Liver (tissue), 8 donors: ENCODE measurements at regions not wholly inside any gene's neighbourhood (a gene's known extent, or its start where the extent isn't known, plus 50 kb on each side); places are given as distances from the start of the nearest gene placed in this dataset.

Experiments
- DNase-seq: peaks from one replicate; pipeline ENCODE4 v3.0.0-alpha.2; 2017; ENCODE audit warnings: low spot score
- H3K27ac ChIP-seq, 2 donors: one replicate each; pipeline ENCODE4 v1.7.0; 2013; ENCODE audit warnings: inconsistent platforms in 2 of 2, low read length in 2 of 2, control low read depth in 1 of 2, low read depth in 1 of 2, mild to moderate bottlenecking in 1 of 2
- H3K27me3 ChIP-seq, 4 donors: one replicate each; pipeline versions ENCODE4 v1.6.1 to v1.7.0; 2013; ENCODE audit warnings: low read length in 3 of 4, inconsistent platforms in 1 of 4, mild to moderate bottlenecking in 1 of 4, moderate library complexity in 1 of 4; ENCODE audit not compliant: control insufficient read depth in 4 of 4, insufficient read depth in 4 of 4
- H3K36me3 ChIP-seq, 4 donors: one replicate each; pipeline versions ENCODE4 v1.6.1 to v1.7.0; 2013; ENCODE audit warnings: low read length in 3 of 4, mild to moderate bottlenecking in 3 of 4, low read depth in 1 of 4, moderate library complexity in 1 of 4; ENCODE audit not compliant: control insufficient read depth in 4 of 4, insufficient read depth in 3 of 4
- H3K4me1 ChIP-seq, 4 donors: one replicate each; pipeline versions ENCODE4 v1.6.1 to v1.7.0; 2013; ENCODE audit warnings: low read length in 3 of 4, mild to moderate bottlenecking in 3 of 4, moderate library complexity in 1 of 4; ENCODE audit not compliant: control insufficient read depth in 4 of 4, insufficient read depth in 4 of 4
- H3K4me3 ChIP-seq, 3 donors: one replicate each; pipeline versions ENCODE4 v1.6.1 to v1.7.0; 2013; ENCODE audit warnings: low read length in 3 of 3, control low read depth in 1 of 3, low read depth in 1 of 3, mild to moderate bottlenecking in 1 of 3
- H3K9ac ChIP-seq, 2 donors: one replicate each; pipeline ENCODE4 v1.7.0; 2013; ENCODE audit warnings: low read length in 2 of 2, mild to moderate bottlenecking in 2 of 2, moderate library complexity in 2 of 2, control low read depth in 1 of 2, low read depth in 1 of 2
- H3K9me3 ChIP-seq, 4 donors: one replicate each; pipeline versions ENCODE4 v1.6.1 to v1.7.0; 2013; ENCODE audit warnings: low read length in 3 of 4; ENCODE audit not compliant: control insufficient read depth in 4 of 4
- ATF3 ChIP-seq: IDR thresholded peaks from 2 replicates; pipeline ENCODE4 v1.6.1; 2016; ENCODE audit warnings: antibody characterized with exemption
- CTCF ChIP-seq: fragments of 150-350 bp; IDR thresholded peaks from 2 replicates; pipeline ENCODE4 v1.5.1; 2017; ENCODE audit warnings: improper control_type of control experiment, low read depth, low read length; ENCODE audit not compliant: missing input control
- EGR1 ChIP-seq, 2 donors: IDR thresholded peaks; 2 replicates each; pipeline ENCODE4 v1.6.1; 2016 to 2018; ENCODE audit warnings: antibody characterized with exemption in 2 of 2, low read depth in 2 of 2
- FOXA1 ChIP-seq: IDR thresholded peaks from 2 replicates; pipeline ENCODE4 v1.6.1; 2016; ENCODE audit warnings: antibody characterized with exemption
- GABPA ChIP-seq, 2 donors: IDR thresholded peaks in 1 of 2; conservative IDR thresholded peaks in 1 of 2; 2 replicates each; pipeline ENCODE4 v1.6.1; 2016; ENCODE audit warnings: antibody characterized with exemption in 2 of 2, mild to moderate bottlenecking in 1 of 2, moderate library complexity in 1 of 2
- NR2F2 ChIP-seq: IDR thresholded peaks from 2 replicates; pipeline ENCODE4 v1.6.1; 2016; ENCODE audit warnings: antibody characterized with exemption
- RAD21 ChIP-seq, 2 donors: IDR thresholded peaks; 2 replicates each; pipeline ENCODE4 v1.6.1; 2016; ENCODE audit warnings: antibody characterized with exemption in 2 of 2, mild to moderate bottlenecking in 2 of 2
- REST ChIP-seq: IDR thresholded peaks from 2 replicates; pipeline ENCODE4 v1.6.1; 2016; ENCODE audit warnings: antibody characterized with exemption, mild to moderate bottlenecking
- TAF1 ChIP-seq: conservative IDR thresholded peaks from 2 replicates; pipeline ENCODE4 v1.6.1; 2016; ENCODE audit warnings: antibody characterized with exemption, mild to moderate bottlenecking
- ZBTB33 ChIP-seq: IDR thresholded peaks from 2 replicates; pipeline ENCODE4 v1.6.1; 2016; ENCODE audit warnings: antibody characterized with exemption
- WGBS: extraction: QIAGEN DNeasy Blood & Tissue Kit; methylation state at CpG from one replicate; pipeline ENCODE4 v1.1.7; 2013; 5-methylcytosine and 5-hydroxymethylcytosine counted together
- donor health status: healthy.
- donor health status: healthy.
- donor health status: healthy.
- donor health status: healthy.
- donor health status: healthy.

DNA sequence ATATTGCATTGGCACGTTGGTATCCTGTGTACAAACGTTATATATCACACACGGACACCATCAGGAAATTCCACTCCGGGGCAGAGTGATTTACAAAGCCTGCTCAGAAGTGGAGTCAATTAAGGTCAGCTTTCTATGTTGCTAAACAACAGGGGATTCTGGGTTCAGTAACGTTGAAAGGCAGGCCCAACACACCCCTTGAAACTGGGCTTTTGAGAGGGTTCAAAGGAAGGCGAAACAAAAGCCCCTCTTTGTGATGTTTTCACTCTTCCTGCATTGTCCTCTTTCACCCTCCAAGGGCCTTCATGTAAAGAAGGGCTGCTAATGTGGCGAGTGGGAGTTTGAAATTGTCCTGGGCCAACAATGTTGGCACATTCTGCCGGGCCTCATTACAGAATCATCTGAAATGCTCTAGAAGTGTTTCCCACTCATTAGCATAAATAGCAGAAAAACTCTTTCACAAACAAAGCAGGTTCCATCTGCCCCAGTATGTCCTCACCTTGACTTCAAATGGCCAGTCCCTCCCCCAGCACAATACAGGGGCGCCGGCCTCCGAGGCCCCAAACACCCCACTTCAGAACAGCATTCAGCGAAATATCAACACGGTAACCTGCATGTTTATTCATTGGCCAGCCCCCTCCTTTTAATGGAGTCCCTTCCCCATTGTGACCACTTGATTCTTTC is 76.4 kb downstream of the HES1 start:
- Histone ChIP-seq H3K27ac (no peak overlapping the region), H3K4me1 (no peaks in the 10 kb centered on the region), H3K27me3 (no peaks in the 10 kb centered on the region), H3K9me3 (no peaks in the 10 kb centered on the region), H3K36me3 (no peaks in the 10 kb centered on the region), H3K4me3 (no peak overlapping the region), H3K9ac (no peak overlapping the region)
- WGBS: 76% methylated on average over 13 of the region's 13 CpGs
- TF ChIP-seq FOXA1 (no peak), RAD21 (IDR thresholded peaks at IDR 0.05) (no peak), ZBTB33 (no peak), GABPA (IDR thresholded peaks at IDR 0.05 in 1 of 2, conservative IDR thresholded peaks at IDR 0.05 in 1 of 2) (no peak), REST (no peak)
- no peak for DNase-seq

DNA sequence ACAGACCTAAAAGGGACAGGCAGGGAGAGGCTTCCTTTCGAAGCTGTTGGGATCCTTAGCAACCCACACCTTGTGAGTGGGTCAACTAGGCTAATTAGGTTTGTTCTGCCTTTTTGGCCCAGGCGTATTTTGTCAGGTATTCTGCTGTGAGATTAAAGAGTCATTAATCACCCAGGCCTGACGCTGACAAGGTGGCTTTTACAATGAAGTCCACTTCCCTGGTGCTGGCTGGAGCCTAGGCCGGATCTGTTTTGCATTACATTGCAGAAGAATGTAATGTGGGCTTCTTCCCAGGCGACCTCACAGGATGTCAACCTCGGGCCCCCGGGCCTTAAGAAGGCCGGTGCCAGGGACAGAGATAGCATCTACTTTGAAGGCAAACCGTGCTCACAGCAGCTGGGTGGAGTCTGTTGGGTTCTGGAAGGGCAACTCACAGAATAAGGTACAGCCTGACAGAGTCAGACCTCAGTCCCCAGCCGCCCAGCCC is 76.9 kb downstream of the HES1 start:
- Histone ChIP-seq H3K27ac (no peak overlapping the region), H3K9ac (no peak overlapping the region), H3K27me3 (no peaks in the 10 kb centered on the region), H3K4me1 (no peaks in the 10 kb centered on the region), H3K9me3 (no peaks in the 10 kb centered on the region), H3K36me3 (no peaks in the 10 kb centered on the region), H3K4me3 (no peak overlapping the region)
- no peak for DNase-seq
- WGBS: 75% methylated on average over 10 of the region's 10 CpGs
- TF ChIP-seq TAF1 (no peak), REST (no peak), EGR1 (IDR thresholded peaks at IDR 0.05; ENCODE audit: low read depth in 2 of 2) (no peak), NR2F2 (no peak), CTCF (no peak), GABPA (IDR thresholded peaks at IDR 0.05 in 1 of 2, conservative IDR thresholded peaks at IDR 0.05 in 1 of 2) (no peak), ATF3 (no peak)
